ENCODE measurements at regions not wholly inside any gene's neighbourhood (a gene's known extent, or its start where the extent isn't known, plus 50 kb on each side); places are given as distances from the start of the nearest gene placed in this dataset.

DNA sequence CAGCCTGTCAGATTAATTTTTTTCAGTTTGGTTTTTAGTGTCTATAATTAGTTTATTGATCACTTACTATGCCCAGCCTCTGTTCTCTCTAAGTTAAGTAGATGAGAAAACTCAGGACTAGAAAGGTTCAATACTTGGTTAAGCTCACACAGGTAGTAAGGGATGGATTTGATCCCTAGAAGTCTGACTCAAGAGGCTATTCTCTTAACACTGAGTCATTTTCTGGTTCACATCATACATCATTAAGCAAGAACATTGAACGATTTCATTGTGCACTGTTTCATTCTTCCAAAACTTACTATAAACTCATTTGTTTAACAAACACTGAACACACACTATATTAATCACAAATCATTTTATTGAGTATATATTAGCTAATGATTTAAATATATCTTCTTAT lies 54.1 kb upstream of the SLC38A11 start (continued):
- TF ChIP-seq, protein P1, sequence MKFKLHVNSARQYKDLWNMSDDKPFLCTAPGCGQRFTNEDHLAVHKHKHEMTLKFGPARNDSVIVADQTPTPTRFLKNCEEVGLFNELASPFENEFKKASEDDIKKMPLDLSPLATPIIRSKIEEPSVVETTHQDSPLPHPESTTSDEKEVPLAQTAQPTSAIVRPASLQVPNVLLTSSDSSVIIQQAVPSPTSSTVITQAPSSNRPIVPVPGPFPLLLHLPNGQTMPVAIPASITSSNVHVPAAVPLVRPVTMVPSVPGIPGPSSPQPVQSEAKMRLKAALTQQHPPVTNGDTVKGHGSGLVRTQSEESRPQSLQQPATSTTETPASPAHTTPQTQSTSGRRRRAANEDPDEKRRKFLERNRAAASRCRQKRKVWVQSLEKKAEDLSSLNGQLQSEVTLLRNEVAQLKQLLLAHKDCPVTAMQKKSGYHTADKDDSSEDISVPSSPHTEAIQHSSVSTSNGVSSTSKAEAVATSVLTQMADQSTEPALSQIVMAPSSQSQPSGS (IDR thresholded peaks at IDR 0.05; ENCODE audit: low read length): no peak
- no peak for TF ChIP-seq SP1 (IDR thresholded peaks at IDR 0.05; ENCODE audit: low read depth, low read length)
- no peak for TF ChIP-seq POLR2A (IDR thresholded peaks at IDR 0.05; ENCODE audit: control extremely low read depth in 1 of 2, low read depth in 2 of 2, low read length in 2 of 2)
- TF ChIP-seq BRCA1 (IDR thresholded peaks at IDR 0.05; ENCODE audit: low read depth, low read length): no peak

Measured in H1 (cell line).